K562 (cell line): ENCODE measurements at regions not wholly inside any gene's neighbourhood (a gene's known extent, or its start where the extent isn't known, plus 50 kb on each side); places are given as distances from the start of the nearest gene placed in this dataset.
A peak's percentile ranks its signal among the peaks of the same experiment; 100 is the strongest.

ENCODE experiments used
- BCL6 ChIP-seq: fragments of 250-450 bp; sonication (Bioruptor Pico); IDR thresholded peaks from 2 replicates; pipeline ENCODE4 v1.4.0; 2020
- ETS2 ChIP-seq: IDR thresholded peaks from 2 replicates; pipeline ENCODE4 v1.6.1; 2016; ENCODE audit warnings: borderline replicate concordance, missing genetic modification characterization, mild to moderate bottlenecking, moderate library complexity, missing compliant biosample characterization; ENCODE audit not compliant: poor library complexity, severe bottlenecking
- FOSL1 ChIP-seq: fragments of 200-800 bp; sonication (Bioruptor generic); conservative IDR thresholded peaks from 2 replicates; pipeline ENCODE4 v1.6.1; 2016; ENCODE audit warnings: missing genetic modification characterization, missing compliant biosample characterization
- HMG20A ChIP-seq: fragments of 450-650 bp; formaldehyde crosslinking; conservative IDR thresholded peaks from 2 replicates; pipeline ENCODE4 v1.4.0; 2020; ENCODE audit warnings: mild to moderate bottlenecking, mixed read lengths
- KAT7 ChIP-seq: sonication (generic); formaldehyde crosslinking; IDR thresholded peaks from 2 replicates; pipeline ENCODE4 v1.8.0; 2022; ENCODE audit warnings: missing genetic modification reagents, mild to moderate bottlenecking, borderline replicate concordance
- NFRKB ChIP-seq: fragments of 450-650 bp; IDR thresholded peaks from 2 replicates; pipeline ENCODE4 v1.6.1; 2016; ENCODE audit warnings: low read depth
- NR4A1 ChIP-seq, 2 experiments: fragments of 250-450 bp in 1 of 2; fragments of 450-650 bp in 1 of 2; sonication (Bioruptor Pico) in 1 of 2; IDR thresholded peaks; 2 replicates each; pipeline versions ENCODE4 v1.4.0 to v1.6.1; 2016 to 2020; ENCODE audit warnings: mild to moderate bottlenecking in 2 of 2, missing compliant biosample characterization in 1 of 2, missing genetic modification characterization in 1 of 2, moderate library complexity in 1 of 2
- PRMT5 ChIP-seq: sonication (generic); formaldehyde crosslinking; IDR thresholded peaks from 2 replicates; pipeline ENCODE4 v1.5.0; 2020; ENCODE audit warnings: missing genetic modification reagents
- RBM15 ChIP-seq: fragments of 200-400 bp; formaldehyde crosslinking; IDR thresholded peaks from 2 replicates; pipeline ENCODE4 v1.6.1; 2018; ENCODE audit warnings: mild to moderate bottlenecking, low read length, moderate library complexity; ENCODE audit not compliant: insufficient read depth
- RFX5 ChIP-seq: IDR thresholded peaks from 2 replicates; pipeline ENCODE4 v1.6.1; 2011; ENCODE audit warnings: low read depth, mild to moderate bottlenecking, improper control_type of control experiment, low read length
- SMAD2 ChIP-seq: fragments of 150-350 bp; IDR thresholded peaks from 2 replicates; pipeline ENCODE4 v1.6.1; 2014; ENCODE audit warnings: low read depth, mild to moderate bottlenecking, low read length
- TCF7 ChIP-seq: sonication (generic); IDR thresholded peaks from 2 replicates; pipeline ENCODE4 v1.6.1; 2016; ENCODE audit warnings: antibody characterized with exemption, borderline replicate concordance
- XRCC4 ChIP-seq: IDR thresholded peaks from one replicate; pipeline ENCODE4 v1.6.1; 2011; ENCODE audit not compliant: insufficient read depth, insufficient read length; ENCODE audit errors: extremely low read depth
- ZBTB17 ChIP-seq: fragments of 450-650 bp; formaldehyde crosslinking; IDR thresholded peaks from 2 replicates; pipeline ENCODE4 v1.4.0; 2020; ENCODE audit warnings: mild to moderate bottlenecking
- TF ChIP-seq, protein P1 (sequence below): fragments of 450-650 bp; IDR thresholded peaks from 2 replicates; pipeline ENCODE4 v1.6.1; 2017; ENCODE audit warnings: antibody characterized with exemption, mild to moderate bottlenecking
- TF ChIP-seq, protein P2 (sequence below): IDR thresholded peaks from 2 replicates; pipeline ENCODE4 v1.6.1; 2011; ENCODE audit warnings: borderline replicate concordance, low read depth, mild to moderate bottlenecking, moderate library complexity, low read length; ENCODE audit not compliant: insufficient read depth, poor library complexity, severe bottlenecking
- TF ChIP-seq, protein P3 (sequence below): fragments of 450-650 bp; IDR thresholded peaks from 2 replicates; pipeline ENCODE4 v1.6.1; 2016; ENCODE audit warnings: low read depth, mild to moderate bottlenecking, moderate library complexity

DNA sequence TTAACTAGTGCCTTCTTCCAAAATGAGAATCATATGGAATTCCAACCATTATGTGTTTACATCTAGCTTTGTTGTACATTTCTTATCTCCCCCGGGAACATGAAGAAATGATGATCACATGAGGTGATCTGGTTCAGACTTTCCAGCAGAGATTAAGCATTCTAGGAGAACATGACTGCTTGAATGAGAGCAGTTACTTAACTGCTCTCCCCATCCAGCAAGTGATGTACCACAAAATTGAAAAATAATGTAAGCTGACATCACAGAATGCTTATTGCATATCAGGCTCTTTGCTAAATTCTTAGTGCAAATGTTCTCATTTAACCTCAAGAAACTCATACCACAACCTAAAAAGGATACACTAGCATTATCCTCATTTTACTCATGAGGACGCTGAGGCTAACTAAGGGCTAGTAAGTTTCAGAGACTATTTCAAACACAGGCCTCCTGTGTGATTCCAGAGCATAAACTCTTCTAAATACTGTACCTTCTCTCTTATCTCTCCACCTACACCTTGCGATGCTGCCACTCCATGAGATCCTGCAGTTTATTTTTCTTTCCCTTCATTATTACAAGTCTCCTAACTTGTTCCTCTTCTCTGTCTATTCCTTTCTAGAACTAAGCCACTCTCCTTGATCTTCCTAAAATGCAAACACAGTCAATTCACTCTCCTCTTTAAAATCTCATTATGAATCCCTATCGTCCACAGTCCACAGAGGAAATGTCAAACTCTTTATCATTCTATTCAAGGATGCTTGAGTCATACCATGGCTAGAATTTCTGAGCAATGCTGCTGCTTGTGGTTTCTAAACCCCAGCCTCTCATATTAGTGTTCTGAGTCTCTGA lies 1224.8 kb upstream of the ZEB2 start (continued):
- TF ChIP-seq, protein P1, sequence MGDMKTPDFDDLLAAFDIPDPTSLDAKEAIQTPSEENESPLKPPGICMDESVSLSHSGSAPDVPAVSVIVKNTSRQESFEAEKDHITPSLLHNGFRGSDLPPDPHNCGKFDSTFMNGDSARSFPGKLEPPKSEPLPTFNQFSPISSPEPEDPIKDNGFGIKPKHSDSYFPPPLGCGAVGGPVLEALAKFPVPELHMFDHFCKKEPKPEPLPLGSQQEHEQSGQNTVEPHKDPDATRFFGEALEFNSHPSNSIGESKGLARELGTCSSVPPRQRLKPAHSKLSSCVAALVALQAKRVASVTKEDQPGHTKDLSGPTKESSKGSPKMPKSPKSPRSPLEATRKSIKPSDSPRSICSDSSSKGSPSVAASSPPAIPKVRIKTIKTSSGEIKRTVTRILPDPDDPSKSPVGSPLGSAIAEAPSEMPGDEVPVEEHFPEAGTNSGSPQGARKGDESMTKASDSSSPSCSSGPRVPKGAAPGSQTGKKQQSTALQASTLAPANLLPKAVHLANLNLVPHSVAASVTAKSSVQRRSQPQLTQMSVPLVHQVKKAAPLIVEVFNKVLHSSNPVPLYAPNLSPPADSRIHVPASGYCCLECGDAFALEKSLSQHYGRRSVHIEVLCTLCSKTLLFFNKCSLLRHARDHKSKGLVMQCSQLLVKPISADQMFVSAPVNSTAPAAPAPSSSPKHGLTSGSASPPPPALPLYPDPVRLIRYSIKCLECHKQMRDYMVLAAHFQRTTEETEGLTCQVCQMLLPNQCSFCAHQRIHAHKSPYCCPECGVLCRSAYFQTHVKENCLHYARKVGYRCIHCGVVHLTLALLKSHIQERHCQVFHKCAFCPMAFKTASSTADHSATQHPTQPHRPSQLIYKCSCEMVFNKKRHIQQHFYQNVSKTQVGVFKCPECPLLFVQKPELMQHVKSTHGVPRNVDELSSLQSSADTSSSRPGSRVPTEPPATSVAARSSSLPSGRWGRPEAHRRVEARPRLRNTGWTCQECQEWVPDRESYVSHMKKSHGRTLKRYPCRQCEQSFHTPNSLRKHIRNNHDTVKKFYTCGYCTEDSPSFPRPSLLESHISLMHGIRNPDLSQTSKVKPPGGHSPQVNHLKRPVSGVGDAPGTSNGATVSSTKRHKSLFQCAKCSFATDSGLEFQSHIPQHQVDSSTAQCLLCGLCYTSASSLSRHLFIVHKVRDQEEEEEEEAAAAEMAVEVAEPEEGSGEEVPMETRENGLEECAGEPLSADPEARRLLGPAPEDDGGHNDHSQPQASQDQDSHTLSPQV: 0 out of 2 replicates have a peak, but pooled peaks have one; percentile 23
- TF ChIP-seq ZBTB17: no peak
- TF ChIP-seq KAT7 (CRISPR knock-in tag): no peak
- TF ChIP-seq XRCC4: no peak
- TF ChIP-seq, protein P2, sequence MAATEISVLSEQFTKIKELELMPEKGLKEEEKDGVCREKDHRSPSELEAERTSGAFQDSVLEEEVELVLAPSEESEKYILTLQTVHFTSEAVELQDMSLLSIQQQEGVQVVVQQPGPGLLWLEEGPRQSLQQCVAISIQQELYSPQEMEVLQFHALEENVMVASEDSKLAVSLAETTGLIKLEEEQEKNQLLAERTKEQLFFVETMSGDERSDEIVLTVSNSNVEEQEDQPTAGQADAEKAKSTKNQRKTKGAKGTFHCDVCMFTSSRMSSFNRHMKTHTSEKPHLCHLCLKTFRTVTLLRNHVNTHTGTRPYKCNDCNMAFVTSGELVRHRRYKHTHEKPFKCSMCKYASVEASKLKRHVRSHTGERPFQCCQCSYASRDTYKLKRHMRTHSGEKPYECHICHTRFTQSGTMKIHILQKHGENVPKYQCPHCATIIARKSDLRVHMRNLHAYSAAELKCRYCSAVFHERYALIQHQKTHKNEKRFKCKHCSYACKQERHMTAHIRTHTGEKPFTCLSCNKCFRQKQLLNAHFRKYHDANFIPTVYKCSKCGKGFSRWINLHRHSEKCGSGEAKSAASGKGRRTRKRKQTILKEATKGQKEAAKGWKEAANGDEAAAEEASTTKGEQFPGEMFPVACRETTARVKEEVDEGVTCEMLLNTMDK: no peak
- no peak for TF ChIP-seq RFX5
- TF ChIP-seq, protein P3, sequence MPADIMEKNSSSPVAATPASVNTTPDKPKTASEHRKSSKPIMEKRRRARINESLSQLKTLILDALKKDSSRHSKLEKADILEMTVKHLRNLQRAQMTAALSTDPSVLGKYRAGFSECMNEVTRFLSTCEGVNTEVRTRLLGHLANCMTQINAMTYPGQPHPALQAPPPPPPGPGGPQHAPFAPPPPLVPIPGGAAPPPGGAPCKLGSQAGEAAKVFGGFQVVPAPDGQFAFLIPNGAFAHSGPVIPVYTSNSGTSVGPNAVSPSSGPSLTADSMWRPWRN: no peak
- no peak for TF ChIP-seq SMAD2
- no peak for TF ChIP-seq ETS2 (tag)
- TF ChIP-seq BCL6 (CRISPR knock-in tag): no peak
- peak; percentile 91 for TF ChIP-seq FOSL1 (tag)
- TF ChIP-seq NFRKB: no peak
- no peak for TF ChIP-seq HMG20A (CRISPR knock-in tag)
- no peak for TF ChIP-seq TCF7
- TF ChIP-seq RBM15: no peak
- no peak for TF ChIP-seq NR4A1 (CRISPR knock-in tag; IDR thresholded peaks at IDR 0.05)
- no peak for TF ChIP-seq NR4A1 (tag; IDR thresholded peaks at IDR 0.05)
- TF ChIP-seq PRMT5 (CRISPR knock-in tag): no peak
